ENCODE measurements at regions not wholly inside any gene's neighbourhood (a gene's known extent, or its start where the extent isn't known, plus 50 kb on each side); places are given as distances from the start of the nearest gene placed in this dataset.
"Not testable (repeated sequence)": the region's sequence is repeated elsewhere in the genome, so short reads cannot be mapped to it uniquely, and the experiment has no call there.

DNA sequence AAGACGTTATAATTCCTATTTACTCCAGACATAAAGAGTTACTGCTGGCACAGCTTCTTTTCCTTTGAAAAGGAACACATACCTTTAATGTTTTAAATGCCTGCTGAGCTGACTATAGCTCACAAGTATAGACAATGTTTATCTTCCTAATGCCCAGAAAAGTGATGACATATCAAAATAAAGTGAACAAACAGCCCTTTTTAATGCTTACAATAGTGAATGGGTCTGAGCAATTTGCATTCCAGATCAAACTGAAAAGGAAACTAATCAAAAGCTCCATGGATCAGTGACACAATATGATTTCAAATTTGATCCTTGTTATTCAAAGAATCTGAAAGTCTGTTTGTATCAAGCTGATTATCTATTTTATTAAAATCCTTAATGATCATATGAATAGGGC lies 233.6 kb upstream of the SEMA3E start:
- no peak for DNase-seq (ENCODE audit: low spot score)

DNA sequence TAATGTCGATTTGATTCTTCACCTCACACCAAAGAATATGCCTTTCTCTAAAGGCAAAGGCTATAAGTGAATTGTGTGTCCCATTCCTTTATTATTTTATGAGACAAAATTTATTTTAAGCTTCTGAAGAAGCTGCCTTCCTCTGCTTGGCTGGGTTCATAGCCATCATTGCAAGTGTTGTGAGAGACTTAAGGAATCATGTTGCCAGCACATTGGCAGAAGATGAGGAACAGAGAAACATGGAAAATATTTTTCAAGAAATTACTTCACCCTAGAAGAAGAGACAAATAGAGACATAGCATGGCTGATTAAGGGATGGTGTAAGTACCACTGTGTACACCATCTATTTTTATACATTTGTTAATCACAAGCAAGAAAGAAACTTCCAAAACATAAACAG lies 230.1 kb upstream of the SEMA3E start:
- DNase-seq (ENCODE audit: low spot score) = no peak

- no peak for DNase-seq (ENCODE audit: low spot score)
These were observed 229.7 kb upstream of the SEMA3E start for GRCh38 chr7:83878614-83879013.

- no peak for DNase-seq (ENCODE audit: low spot score)
These were observed 227.7 kb upstream of the SEMA3E start for GRCh38 chr7:83876593-83876992.

DNA sequence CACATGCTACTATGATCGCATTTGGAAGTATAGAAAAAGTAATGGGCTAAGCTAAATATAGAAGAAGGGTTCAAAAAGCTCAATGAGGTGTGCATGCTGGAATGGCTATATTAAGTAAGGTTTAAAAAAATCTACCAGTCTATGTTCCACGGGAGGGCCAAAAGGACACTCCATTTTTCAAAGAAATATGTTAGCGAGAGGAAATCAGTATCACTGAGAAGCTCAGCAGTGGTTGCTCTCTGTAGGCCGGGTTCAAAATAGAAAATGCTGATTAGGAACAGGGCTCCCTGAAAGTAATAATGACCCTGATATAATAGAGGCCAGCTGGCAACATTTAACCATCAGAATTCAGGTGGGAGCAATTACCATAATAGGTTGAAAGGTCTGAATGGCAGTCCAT lies 224.5 kb upstream of the SEMA3E start:
- DNase-seq (ENCODE audit: low spot score) = no peak

GRCh38 chr7:83872501-83872900 lies 223.6 kb upstream of the SEMA3E start:
- DNase-seq (ENCODE audit: low spot score) = no peak

DNA sequence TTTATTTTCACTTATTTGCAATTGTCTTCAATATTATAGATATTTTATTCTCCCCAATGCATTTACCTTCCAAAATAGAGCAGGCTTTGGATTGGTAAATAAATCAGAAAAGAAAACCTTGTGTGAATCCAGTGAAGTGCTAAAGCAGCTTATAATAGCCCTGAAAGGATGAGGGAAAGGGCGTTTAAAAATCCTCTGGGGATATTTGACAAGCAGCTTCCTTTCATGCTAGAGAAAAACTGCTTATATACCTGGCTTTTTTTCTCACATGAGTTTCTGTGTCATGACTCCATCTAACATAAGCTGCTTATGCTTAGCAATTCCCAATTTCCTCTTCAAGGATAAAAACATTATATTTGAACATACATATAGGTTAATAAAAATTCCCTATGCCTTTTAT lies 221.6 kb upstream of the SEMA3E start:
- no peak for DNase-seq (ENCODE audit: low spot score)

GRCh38 chr7:83866582-83866981 lies 217.6 kb upstream of the SEMA3E start:
- no peak for DNase-seq (ENCODE audit: low spot score)

GRCh38 chr7:83864551-83864950 lies 215.6 kb upstream of the SEMA3E start:
- DNase-seq (ENCODE audit: low spot score) = no peak

- no peak for DNase-seq (ENCODE audit: low spot score)
These were observed 215.0 kb upstream of the SEMA3E start for GRCh38 chr7:83863906-83864305.

DNA sequence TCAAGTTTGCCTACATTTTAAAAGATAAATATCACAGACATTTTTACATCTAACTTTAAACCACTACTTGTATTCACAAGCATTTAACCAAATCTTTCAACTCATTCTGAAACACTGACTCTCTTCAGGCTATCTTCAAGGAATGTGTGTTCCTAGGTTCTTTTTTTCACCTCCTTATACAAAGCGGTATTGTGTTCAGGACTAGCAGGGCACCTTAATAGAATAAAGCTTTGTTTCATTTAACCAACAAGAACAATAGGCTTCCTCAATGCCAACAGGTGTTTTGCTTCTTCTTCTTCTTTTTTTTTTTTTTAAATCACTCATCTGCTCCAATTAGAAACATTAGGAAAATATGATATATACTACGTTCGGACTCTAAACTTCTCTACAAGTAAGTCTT lies 212.9 kb upstream of the SEMA3E start:
- no peak for DNase-seq (ENCODE audit: low spot score)

DNA sequence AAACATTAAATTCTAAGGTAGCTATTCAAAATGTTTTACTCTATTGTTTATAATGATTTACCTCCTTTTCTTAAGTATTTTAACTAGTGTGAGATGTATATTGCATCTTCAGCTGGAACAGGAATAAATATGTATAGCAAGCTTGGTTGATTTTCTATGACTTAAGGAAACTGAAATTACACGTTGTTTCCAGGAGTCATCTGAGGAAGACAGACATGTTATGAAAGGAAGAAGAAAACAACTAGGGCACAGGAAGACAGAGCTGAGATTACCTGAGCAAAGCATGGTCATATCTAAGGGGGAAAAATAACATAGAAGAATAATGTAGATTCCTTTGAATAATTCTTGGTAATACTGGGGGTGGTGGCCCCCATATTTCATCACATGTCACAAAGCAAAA lies 210.9 kb upstream of the SEMA3E start:
- no peak for DNase-seq (ENCODE audit: low spot score)

DNA sequence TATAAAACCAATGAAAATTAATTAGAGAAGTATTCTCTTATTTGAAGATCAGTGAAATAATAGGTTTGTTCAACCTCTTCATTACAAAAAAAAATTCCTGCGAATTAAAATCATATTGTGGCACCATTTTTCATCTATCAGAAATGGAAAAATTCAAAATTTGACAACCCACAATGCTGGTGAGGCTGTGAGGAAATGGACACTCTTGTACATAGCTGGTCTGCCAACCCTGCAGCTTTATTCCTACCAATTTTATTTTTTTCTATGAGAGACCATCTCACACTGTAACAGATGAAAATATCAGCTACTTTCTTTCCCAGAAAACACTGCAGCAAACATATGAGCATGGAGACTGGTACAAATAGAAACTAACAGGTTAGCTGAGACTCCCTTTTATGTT lies 208.8 kb upstream of the SEMA3E start:
- DNase-seq (ENCODE audit: low spot score) = no peak

- no peak for DNase-seq (ENCODE audit: low spot score)
These were observed 207.2 kb upstream of the SEMA3E start for GRCh38 chr7:83856094-83856493.

GRCh38 chr7:83852136-83852535 lies 203.2 kb upstream of the SEMA3E start:
- no peak for DNase-seq (ENCODE audit: low spot score)

DNA sequence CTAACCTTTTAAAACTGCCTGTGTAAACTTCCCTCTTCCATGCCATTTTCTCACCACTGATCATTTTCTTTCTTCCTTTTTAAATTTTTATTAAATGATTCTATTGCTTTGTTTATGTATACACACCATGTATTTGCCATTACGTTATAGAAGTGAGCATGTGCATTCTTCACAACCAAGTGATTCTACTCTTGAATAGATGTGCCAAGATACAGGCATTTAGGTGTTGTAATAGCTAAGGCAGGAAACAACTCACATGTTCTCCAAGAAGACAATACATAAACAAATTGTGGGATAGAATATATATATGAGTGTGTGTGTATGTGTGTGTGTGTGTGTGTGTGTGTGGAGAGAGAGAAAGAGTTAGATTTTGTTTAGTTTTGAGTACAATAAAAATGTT lies 202.6 kb upstream of the SEMA3E start:
- DNase-seq (ENCODE audit: low spot score) = no peak

GRCh38 chr7:83850941-83851340 lies 202.0 kb upstream of the SEMA3E start:
- DNase-seq (ENCODE audit: low spot score) = no peak

- DNase-seq (ENCODE audit: low spot score) = no peak
These were observed 201.2 kb upstream of the SEMA3E start for GRCh38 chr7:83850125-83850524.

GRCh38 chr7:83849131-83849530 lies 200.2 kb upstream of the SEMA3E start:
- no peak for DNase-seq (ENCODE audit: low spot score)

GRCh38 chr7:83842894-83843293 lies 194.0 kb upstream of the SEMA3E start:
- peak; percentile 15 for DNase-seq (ENCODE audit: low spot score)

DNA sequence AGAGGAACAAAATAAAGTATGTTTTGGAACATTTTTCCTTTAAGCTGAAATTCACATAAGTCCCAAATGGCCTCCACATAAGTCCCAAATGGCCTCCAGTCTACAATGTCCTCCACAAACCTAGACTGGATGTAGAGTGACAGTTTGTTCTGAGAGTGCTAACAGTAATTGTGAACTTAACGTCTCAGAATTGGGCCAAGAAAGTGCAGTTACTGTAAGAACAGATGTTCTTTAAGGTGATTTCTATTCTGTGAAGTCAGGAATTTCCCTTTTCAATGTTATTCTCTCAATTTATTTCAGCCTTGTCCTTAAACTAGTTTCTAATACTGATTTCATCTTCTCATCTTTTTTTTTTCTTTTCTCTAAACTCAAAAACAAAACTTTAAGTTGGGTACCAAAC lies 188.7 kb upstream of the SEMA3E start:
- no peak for DNase-seq (ENCODE audit: low spot score)

DNA sequence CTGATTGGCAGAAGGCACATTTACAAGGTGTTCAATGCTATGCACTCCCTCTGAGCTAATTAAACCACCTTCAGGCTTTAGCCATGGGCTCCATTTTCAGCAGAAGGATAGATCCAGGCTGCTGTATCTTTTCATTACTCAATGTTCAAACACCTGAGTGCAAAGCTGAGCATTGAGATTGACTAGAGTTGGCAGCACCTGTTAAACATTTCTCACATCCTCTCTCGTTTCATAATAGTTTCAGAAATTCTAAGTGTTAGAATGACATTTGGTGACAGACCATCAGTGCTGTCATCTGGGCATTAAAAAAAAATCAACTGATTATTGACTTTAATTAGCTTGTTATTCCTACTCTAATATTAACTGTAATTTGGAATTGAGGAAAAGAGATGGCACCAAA lies 187.1 kb upstream of the SEMA3E start:
- DNase-seq (ENCODE audit: low spot score) = no peak

DNA sequence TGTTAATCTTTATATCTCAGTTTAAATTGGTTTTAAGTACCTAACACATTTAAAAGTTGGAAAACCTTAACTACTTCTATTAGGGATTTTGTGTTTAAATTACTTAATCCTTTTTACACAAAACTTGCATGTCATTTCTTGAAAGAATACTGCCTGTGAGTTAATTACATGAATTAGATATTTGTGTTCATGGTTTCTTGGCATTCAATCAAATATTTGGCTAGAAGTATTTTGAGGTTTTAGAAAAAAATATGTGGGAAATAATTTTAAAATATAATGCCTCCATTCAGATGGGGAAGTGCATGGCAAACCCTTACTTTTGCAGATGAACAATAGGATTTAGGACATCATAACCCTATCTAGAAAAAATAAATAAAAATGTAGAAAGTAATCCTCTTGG lies 186.5 kb upstream of the SEMA3E start:
- no peak for DNase-seq (ENCODE audit: low spot score)

GRCh38 chr7:83833721-83834120 lies 184.8 kb upstream of the SEMA3E start:
- DNase-seq (ENCODE audit: low spot score) = not testable (repeated sequence)

DNA sequence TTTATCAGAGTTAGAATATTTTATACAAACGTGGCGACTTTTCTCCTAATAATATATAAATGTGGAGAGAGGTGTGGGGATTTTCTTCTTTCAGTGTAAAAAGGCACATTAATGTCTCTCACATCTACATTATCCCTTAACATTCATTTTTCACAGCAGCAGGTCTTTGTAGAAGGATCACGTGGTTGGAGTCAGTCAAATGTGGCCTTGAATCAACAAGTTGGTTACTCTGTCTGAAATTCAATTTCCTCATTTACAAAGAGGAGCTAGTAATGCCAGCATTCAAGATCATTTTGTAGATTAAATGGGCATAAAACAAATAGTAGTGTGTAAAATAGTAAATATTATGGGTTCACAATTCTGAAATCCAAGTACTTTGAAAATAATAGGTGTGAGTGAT lies 183.1 kb upstream of the SEMA3E start:
- DNase-seq (ENCODE audit: low spot score) = peak; percentile 20

All from NAMALWA (cell line).